LNCAP (cell line): ENCODE measurements at regions not wholly inside any gene's neighbourhood (a gene's known extent, or its start where the extent isn't known, plus 50 kb on each side); places are given as distances from the start of the nearest gene placed in this dataset.

Source experiments
- CTCF ChIP-seq: fragments of 450-650 bp; IDR thresholded peaks from 2 replicates; pipeline ENCODE4 v1.5.1; 2017; ENCODE audit warnings: mild to moderate bottlenecking

DNA sequence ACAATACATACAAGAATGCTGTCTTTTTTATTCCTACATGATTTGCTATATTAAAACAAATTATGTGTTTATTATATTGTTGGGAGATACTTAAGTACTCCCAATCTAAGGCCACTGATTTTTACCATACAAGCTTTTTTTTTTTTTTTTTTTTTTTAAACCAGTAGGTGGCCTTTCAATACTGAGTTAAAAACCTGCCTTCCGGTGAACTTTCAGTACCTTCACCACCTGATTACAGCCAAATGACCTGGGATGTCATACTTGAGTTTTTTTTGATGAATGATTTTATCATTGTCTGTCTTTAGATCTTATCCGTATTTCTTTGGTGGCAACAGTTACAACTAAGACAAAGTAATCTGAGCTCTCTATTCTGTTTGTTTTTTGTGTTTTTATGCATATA, 94.0 kb upstream of the FOLH1 start:
- TF ChIP-seq CTCF: peak; percentile 17; the same call in 1 of the 2 replicates
